NCI-H1105 treated with DMSO at 0.1 percent for 48 hours (cell line): ENCODE measurements at regions not wholly inside any gene's neighbourhood (a gene's known extent, or its start where the extent isn't known, plus 50 kb on each side); places are given as distances from the start of the nearest gene placed in this dataset.

Experiments
- DNase-seq: peaks from one replicate; lab custom pipeline; 2025; lab: John Stamatoyannopoulos, UW

GRCh38 chr18:54020966-54021365, 203.5 kb downstream of the MBD2 start:
- no peak for DNase-seq

- no peak for DNase-seq
Observed at GRCh38 chr18:54020156-54020745, 204.2 kb downstream of the MBD2 start.

DNA sequence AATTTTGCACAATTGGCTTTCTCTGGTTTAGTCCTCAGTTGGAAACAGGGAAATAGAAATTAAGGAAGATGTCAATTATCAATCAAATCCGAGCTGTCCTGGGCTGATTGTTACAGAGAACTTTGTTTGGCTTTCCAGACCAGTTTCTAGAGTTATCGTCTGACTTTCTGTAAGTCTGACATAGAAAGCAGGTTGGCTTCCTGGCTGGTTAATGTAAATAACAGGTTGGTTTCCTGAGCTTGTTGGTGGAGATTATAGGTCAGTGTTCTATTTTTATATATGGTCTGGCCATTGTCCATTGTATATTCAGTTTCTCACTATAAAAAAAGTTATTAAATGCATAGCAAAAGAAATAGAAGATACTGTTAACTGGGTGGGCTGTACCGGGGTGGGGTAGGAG, 204.8 kb downstream of the MBD2 start:
- no peak for DNase-seq

DNA sequence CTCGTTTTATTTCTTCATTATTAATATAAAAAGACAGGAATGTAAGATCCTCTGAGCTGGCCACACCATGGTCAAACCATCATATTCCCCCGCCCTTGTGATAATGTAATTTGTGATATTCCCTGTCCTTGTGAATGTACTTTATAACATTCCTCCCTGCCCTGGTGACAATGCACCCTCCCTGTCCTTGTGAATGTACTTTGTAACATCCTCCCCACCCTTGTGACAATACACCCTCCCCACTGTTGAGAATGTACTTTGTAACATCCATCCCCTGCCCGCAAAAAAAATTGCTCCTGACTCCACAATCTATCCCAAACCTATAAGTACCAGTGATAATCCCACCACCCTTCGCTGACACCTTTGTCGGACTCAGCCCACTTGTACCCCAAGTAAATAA, 211.0 kb downstream of the MBD2 start:
- DNase-seq: no peak

- no peak for DNase-seq
Observed at GRCh38 chr18:54004828-54005227, 219.6 kb downstream of the MBD2 start.

DNA sequence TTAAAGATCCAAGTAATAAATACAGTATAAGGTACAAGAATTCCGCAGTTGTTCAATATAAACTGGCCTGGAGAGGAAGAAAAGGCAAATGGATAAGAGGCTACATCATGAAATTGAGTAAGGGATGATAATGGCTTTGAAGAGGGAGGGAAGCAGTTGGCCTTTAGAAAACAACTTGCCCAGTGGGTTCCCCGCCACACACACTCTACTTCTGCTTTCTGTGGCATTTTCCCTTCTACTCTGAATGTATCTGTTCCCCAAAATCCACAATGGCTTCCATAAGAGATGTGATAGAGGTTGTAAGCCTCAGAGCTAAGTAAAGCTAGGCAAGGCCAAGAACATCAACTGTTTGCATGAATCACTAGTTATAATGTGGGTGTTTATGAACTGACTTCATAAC, 221.3 kb downstream of the MBD2 start:
- DNase-seq: no peak

GRCh38 chr18:53997064-53997463, 227.4 kb downstream of the MBD2 start:
- DNase-seq: no peak

- DNase-seq: no peak
Observed at GRCh38 chr18:53994016-53994415, 230.5 kb downstream of the MBD2 start.

DNA sequence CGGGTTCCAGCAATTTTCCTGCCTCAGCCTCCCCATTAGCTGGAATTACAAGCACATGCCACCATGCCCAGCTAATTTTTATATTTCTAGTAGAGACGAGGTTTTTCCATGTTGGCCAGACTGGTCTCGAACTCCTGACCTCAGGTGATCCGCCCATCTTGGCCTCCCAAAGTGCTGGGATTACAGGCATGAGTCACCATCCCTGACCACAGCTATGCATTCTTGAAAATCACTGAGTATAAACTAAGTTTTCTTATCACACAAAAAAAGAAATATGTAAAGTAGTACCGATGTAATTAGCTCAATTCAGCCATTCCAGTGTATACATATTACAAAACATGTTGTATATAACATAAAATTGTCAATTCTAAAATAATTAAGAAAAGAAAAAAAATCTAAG, 232.7 kb downstream of the MBD2 start:
- DNase-seq: no peak

DNA sequence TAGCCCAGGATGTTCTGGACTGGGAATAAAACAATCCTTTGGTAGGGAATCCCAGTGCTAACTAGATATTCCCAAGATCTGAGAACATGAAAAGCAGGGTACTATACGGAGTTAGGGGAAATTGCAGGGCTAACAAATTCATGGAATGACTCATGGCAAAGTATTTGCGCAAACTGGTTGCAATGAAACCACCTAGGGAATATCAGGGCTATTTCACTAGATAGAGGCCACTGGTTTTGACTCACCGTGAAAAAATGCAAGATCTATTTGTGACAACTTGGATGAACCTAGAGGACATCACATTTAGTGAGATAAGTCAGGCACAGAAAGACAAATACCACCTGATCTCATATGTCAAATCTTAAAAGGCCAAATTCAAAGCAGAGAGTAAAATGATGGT, 233.3 kb downstream of the MBD2 start:
- no peak for DNase-seq

DNA sequence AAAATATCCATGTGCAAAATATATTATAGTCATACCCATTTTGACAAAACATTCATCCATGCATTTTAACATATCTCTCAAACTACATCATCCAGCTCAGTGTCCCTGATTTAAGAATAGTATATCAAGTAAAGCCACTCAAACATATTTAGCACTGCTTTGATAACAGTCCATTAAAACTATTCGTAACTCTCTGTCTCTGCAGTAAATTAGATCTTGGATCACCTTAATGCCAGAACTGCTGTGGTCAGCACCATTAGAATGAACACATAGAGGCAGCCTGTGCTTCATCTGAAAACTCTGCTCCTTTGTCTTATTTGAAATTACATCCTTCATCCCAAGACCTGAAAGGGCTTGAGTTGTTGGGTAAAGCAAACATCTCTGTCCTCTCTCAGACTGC, 234.0 kb downstream of the MBD2 start:
- no peak for DNase-seq

GRCh38 chr18:53984021-53984420, 240.4 kb downstream of the MBD2 start:
- DNase-seq: no peak

- DNase-seq: no peak
Observed at GRCh38 chr18:53971331-53971730, 253.1 kb downstream of the MBD2 start.

GRCh38 chr18:53952700-53953099, 271.8 kb downstream of the MBD2 start:
- no peak for DNase-seq

DNA sequence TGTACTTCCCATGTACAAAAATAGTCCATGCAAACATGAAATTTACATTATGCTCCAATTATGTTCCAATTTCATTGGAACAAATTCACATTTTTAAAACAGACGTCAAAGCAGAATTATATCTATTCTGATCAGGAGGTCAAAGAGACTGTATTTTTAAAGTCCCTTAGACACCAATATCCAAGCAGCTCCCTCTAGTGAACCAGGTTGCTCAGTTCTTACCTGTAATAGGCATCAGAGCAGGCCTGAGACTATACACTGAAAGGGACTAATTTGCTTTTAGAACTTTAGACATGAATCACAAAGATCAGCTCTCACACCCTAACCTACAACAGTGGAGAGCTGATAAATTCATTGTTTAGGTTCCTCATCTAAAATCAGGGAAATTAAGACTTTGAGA, 273.9 kb downstream of the MBD2 start:
- DNase-seq: no peak

GRCh38 chr18:53948991-53949390, 275.5 kb downstream of the MBD2 start:
- no peak for DNase-seq

DNA sequence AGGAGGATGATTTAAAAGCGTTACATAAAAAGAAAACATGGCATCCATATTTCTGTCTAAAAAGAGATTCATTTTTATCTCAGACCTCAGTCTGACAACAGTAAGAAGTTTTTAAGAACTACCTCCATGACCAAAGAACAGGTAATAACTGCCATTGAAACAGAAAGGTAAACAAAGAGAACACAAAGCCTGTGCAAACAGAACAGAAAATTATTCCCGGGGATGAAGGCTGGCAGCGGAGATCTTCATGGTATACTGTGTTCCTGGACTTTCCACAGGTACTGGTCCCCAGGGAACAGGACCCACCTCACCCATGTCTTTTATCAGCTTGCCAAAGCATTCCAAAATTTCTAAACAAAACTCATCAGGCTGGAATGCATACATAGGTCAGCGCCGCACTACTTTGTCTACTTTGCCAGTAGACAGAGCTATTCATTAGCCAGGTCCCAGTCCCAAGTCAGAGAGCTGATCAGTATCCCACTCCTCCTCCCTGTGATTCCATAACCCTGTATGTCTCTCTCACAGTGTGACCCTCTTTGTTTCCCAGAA, 277.3 kb downstream of the MBD2 start:
- no peak for DNase-seq

GRCh38 chr18:53946594-53946993, 277.9 kb downstream of the MBD2 start:
- DNase-seq: no peak

DNA sequence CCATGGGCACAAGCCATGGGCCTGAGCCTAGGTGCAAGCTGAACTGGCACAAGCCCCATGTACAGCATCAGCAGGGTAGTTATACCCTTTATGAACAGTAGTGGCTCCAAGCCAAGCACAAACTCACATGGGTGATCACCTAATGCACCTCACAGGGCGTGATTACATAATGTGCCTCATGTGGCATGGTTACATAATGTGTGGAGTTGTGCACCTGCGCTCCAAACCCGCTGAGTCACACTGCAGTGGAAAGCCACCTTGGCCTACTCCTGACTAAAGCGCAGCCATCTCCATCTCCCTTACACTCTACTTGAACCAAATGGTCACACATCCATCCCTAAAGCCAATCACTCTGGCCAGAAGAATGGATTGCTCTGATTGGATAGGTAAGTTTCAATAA, 279.7 kb downstream of the MBD2 start:
- DNase-seq: no peak

- no peak for DNase-seq
Observed at GRCh38 chr18:53943326-53943860, 281.1 kb downstream of the MBD2 start.

DNA sequence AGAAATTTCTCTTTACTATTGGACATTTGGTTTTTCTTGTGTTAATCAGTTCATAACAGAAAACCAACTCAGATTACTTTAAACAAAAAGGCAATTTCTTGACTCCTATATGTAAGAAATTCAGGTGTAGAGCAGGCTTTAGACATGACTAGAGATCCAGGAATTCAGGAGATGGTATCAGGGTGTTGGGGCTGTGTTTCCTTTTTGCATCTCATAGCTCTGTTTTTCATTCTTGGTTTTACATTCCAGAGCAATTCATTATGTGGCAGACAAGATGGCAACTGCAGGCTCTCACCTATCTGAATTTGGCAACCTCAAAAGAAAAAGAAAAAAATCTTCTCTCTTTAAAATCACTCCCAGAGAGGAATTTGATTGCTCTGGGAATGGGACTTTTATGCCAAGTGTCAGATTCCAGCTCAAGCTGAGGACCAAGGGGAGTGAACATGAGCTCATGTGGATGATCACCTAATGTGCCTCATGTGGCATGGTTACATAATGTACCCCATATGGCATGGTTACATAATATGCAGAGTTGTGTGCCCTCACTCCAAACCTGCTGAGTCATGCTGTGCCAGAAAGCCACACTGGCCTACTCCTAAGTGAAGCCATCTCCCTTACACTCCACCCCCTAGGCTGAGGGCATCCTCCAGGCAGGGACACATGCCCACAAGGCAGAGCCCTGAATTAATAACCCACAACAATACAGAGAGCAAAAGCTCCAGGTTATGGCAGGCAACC, 282.7 kb downstream of the MBD2 start:
- no peak for DNase-seq

DNA sequence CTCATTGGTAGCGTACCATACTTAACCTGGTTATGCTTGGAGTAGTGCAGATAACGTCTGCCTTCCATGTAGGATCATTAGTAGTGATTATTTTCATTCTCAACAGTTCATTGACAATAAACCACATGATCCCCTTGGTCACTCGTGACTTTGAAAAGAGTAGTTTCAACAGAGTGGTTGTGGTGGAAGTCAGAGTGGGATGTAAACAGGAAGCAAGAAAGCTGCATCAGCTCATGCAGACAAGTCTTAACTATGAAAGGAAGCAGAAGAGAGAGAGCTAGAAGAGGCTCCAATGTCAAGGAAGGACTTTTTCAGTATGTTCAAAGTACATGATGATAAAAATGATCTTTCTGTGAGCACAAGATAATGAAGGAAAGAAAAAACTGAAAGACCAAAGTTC, 287.4 kb downstream of the MBD2 start:
- DNase-seq: no peak

DNA sequence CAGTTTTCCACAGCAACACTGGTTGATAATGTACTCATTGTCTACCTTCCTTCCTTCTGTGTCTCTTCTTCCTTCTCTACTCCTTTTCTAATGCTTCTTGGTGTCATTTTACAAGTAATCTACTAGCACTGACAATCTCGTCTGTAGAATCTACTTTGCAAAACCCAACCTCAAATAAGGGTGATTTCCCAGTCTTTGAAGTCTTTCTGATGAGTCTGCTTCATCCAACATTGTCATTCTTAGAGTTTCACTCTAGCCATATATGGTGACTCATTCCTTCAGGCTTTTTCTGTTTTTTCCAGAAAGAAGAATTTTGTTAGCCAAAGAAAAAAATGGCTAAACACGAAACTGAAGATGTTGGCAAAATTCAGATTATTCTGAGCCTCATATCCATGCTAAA, 288.7 kb downstream of the MBD2 start:
- DNase-seq: no peak

GRCh38 chr18:53935399-53935798, 289.1 kb downstream of the MBD2 start:
- no peak for DNase-seq
